Esophagus squamous epithelium (tissue), 4 donors: ENCODE measurements at regions not wholly inside any gene's neighbourhood (a gene's known extent, or its start where the extent isn't known, plus 50 kb on each side); places are given as distances from the start of the nearest gene placed in this dataset.

Experiments
- CTCF ChIP-seq, 6 experiments: fragments of 450-650 bp in 4 of 6; fragments of 200-600 bp in 2 of 6; sonication (generic) in 2 of 6; IDR thresholded peaks; one replicate each; pipeline ENCODE4 v1.5.1; 2016 to 2019; ENCODE audit warnings: antibody characterized with exemption in 6 of 6, mild to moderate bottlenecking in 4 of 6, moderate library complexity in 4 of 6
- POLR2A ChIP-seq, 4 donors: fragments of 450-650 bp; IDR thresholded peaks; one replicate each; pipeline ENCODE4 v1.6.1; 2017; ENCODE audit warnings: antibody characterized with exemption in 4 of 4, mild to moderate bottlenecking in 4 of 4, moderate library complexity in 3 of 4

GRCh38 chr2:47297767-47298425 lies 71.2 kb upstream of the EPCAM start:
- TF ChIP-seq CTCF (IDR thresholded peaks at IDR 0.05) (no peak), POLR2A (IDR thresholded peaks at IDR 0.05) (no peak)
